Forelimb muscle (tissue), 1 donor: ENCODE measurements at regions not wholly inside any gene's neighbourhood (a gene's known extent, or its start where the extent isn't known, plus 50 kb on each side); places are given as distances from the start of the nearest gene placed in this dataset.

Experiments used
- DNase-seq: peaks from one replicate; pipeline ENCODE4 v3.0.0-alpha.2; 2013; ENCODE audit warnings: low read depth

- no peak for DNase-seq
Measured at GRCh38 chr9:88658311-88658822, 123.4 kb downstream of the NXNL2 start.

DNA sequence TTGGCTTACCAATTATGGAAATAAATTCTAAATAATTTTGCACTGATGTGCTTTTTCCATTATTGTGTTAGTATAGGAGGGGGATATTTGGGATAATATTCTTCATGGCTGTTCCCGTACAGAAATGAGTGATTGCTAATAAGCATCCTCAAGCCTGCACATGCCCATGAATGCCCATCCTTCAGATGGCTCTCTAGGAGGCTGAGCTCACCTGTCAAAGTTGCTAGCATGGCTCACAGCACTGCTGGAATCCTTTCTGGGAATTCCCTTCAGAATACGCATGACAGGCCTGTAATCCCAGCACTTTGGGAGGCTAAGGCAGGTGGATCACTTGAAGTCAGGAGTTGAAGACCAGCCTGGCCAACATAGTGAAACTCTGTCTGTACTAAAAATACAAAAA is 124.1 kb downstream of the NXNL2 start:
- DNase-seq, result no peak

- DNase-seq, result no peak
Measured at GRCh38 chr9:88660611-88661010, 125.6 kb downstream of the NXNL2 start.

DNA sequence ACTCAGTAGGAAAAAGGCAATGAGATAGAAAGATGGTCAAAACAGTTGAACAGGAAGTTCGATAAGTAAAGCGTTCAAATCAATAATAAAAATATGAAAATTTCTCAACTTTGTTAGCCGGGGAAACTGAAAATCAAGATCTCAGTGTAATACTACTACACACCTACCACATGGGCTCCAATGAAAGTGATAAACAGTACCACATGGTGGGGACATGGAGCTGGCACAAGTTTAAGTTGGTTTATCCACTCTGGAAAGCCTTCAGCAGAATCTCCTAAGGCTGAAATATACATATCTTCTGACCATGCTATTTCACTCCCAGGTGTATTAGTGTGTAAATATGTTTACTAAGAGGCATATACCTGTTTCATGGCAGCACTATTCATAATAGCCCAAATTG is 126.8 kb downstream of the NXNL2 start:
- no peak for DNase-seq

DNA sequence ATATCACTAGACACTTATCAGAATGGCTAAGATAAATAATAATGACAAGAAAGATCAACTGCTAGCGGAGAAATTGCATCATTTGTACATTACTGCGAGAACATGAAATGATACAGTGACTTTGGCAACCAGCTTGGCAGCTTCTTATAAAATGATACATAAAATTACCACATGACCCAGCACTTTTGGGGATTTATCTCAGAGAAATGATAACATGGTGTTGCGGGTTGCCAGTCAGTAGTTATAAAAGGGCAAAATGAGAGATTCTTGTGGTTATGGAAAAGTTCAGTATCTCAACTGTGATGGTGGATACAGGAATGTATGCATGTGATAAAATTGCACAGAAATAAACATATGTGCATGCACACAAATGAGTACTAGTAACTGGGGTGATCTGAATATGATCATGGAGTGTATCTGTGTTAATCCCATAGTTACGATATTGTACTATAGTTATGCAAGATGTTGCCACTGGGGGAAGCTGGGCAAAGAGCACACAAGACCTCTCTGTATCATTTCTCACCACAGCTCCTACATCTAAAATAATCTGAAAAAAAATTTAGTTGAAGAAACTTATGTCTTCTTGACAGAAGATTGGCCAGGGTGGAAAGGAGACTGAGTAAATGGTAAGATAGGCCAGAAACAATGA is 128.9 kb downstream of the NXNL2 start:
- DNase-seq, result no peak

DNA sequence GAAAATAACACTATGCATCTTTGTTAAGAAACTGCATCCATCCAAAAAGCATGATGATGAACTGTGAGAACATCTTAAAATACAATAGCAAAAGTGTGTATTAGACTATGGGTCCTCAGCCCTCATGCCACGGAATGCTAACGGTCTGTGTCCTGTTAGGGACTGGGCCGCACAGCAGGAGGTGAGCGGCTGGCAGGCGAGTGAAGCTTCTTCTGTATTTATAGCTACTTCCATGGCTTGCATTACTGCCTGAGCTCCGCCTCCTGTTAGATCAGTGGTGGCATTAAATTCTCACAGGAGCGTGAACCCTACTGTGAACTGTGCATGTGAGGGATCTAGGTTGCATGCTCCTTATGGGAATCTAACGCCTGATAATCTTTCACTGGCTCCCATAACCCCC is 129.8 kb downstream of the NXNL2 start:
- no peak for DNase-seq

DNA sequence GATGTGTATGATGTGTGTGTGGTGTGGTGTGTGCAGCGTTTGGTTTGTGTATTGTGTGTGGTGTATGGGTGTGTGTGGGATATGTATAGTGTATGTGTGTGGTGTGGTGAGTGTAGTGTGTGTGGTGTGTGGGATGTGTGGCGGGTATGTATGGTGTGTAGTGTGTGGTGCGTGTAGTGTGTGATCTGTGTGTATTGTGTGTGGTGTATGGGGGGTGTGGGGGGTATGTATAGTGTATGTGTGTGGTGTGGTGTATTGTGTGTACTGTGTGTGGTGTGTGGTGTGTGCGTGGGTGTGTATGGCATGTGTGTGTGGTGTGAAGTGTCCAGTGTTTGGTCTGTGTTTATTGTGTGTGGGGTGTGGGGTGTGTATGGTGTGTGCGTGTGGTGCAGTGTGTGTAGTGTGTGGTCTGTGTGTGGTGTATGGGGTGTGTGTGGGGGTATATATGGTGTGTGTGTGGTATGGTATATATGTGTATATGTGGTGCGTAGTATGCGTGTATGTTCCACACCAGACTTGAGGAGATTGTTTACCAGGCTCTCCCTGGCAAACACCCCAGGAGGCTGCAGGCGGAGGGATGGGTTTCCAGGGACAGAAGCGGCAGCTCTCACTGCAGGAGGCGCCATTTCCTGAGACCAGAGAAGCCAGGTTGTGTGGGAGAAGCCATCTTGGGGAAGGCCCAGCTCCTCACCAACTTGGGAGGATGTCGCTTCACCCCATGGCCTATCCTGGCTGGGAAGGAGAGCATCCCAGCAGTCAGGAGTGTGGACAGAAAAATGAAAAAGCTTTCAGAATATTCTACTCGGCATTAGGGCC is 138.1 kb downstream of the NXNL2 start:
- DNase-seq, result no peak

GRCh38 chr9:88673886-88674285 is 138.9 kb downstream of the NXNL2 start:
- DNase-seq, result no peak

GRCh38 chr9:88676644-88677043 is 141.7 kb downstream of the NXNL2 start:
- DNase-seq, result no peak

DNA sequence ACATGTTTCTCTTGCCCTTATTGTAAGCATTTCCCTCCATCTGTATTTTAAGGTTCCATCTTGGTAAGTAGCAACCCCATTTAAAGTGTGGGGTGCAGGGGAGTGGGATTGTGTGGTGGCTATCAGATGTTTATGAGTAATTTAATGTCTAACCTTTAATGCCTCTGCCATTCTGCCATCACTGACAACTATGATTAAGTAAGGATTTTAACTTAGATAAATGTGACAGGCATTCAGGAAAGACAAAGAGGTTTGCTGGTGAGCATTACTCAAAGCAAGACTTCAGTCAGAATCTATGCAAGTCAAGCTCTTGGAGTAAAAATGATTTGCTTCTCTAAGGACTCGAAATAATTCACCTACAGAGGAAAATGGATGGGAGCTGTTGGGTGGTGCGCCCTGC is 143.0 kb downstream of the NXNL2 start:
- DNase-seq, result no peak

DNA sequence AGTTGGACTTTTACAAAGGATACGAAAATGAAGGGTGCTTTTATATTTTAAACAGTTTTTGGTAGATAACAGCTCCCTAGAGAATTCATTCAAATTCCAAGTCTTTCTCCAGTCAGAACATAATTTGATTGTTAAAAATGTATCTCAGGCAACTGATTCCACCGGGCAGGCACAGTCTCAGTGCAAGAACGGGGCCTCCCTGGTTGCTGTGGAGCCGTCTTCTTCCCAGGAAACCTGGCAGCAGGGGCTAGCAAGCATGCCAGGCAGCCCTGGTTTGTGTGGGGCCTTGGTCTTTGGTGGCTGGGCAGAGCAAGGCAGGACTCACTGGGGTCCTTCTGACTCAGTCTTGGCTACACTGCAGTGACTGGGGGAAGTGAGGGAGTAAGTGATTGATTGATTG is 143.5 kb downstream of the NXNL2 start:
- no peak for DNase-seq

DNA sequence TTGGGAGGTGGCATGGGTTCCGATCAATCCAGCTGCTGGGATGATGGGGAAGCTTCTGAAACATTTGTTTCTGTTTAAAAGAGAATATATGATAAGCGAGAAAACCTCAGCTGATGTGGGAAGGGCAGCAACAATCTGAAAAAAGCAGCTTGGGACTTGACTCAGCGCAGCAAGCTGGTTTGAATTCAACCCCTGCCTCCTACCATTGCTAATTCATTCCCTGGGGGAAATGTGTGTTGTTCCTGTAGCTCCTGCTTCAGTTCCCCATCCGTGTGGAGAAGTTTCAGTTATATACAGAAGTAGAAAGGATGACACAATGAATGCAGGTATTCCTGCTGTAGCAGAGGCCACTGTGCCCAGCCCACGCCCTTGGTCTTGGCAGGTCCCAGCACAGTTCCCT is 145.1 kb downstream of the NXNL2 start:
- DNase-seq, result no peak

- DNase-seq, result no peak
Measured at GRCh38 chr9:88680505-88681160, 145.7 kb downstream of the NXNL2 start.

DNA sequence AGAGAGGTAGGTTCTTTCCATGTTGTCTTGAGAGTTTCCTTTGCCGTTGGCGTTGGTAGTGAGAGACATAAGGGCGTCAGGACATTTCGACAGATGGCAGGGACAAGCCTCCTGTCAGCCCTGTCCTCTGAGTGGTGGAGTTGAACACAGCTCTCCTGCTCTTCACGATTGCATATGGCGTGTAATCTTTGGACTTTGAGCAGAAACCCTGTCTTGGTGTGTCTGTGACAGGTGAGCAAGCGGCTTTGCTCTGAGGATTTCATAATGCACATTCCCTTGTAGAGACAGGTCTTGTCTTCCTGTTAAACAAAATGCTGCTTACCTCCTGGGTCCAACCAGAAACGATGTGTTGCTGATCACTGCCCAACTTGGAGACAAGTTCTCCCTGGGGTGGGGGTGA is 146.5 kb downstream of the NXNL2 start:
- DNase-seq, result no peak

GRCh38 chr9:88682431-88682831 is 147.5 kb downstream of the NXNL2 start:
- no peak for DNase-seq

DNA sequence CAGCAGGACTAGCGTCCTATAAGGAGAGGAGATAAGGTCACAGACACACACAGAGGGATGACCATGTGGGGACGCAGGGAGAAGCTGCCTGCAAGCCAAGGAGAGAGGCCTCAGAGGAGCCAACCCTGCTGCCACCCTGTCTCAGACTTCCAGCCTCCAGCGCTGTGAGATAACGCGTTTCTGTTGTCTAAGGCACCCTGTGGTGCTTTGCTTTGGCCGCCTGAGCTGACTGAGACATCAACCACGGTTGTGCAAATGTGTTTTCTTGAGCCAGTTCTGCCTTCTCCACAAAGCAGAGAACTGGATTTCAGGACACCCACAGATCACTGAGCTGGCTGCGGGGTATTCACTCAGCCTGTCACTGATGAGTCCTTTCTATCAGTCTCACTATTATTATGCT is 149.1 kb downstream of the NXNL2 start:
- no peak for DNase-seq

GRCh38 chr9:88684845-88685244 is 149.9 kb downstream of the NXNL2 start:
- DNase-seq, result no peak

DNA sequence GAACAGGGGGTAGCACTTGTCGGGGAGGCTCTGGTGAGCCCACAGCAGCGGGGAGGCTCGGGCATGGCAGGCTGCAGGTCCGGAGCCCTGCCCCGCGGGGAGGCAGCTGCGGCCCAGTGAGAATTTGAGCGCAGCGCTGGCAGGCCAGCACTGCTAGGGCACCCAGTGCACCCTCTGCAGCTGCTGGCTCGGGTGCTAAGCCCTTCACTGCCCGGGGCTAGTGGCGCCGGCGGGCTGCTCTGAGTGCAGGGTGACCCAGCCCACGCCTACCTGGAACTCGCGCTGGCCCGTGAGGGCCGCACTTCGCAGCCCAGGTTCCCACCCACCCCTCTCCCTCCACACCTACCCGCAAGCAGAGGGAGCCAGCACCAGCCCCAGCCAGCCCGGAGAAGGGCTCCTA is 151.0 kb downstream of the NXNL2 start:
- DNase-seq, result no peak

GRCh38 chr9:88689509-88690298 is 154.7 kb downstream of the NXNL2 start:
- DNase-seq, result no peak

GRCh38 chr9:88690628-88691027 is 155.7 kb downstream of the NXNL2 start:
- no peak for DNase-seq

DNA sequence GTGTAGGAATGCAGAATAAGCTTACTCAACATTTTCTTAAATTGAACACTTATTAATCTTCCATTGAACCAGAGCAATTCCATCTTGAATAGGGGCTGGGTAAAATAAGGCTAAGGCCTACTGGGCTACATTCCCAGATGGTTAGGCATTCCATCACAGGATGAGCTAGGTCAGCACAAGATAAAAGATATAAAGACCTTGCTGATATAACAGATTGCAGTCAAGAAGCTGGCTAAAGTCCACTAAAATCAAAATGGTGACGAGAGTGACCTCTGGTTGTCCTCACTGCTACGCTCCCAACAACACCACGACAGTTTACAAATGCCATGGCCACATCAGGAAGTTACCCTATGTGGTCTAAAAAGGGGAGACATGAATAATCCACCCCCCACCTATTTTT is 156.1 kb downstream of the NXNL2 start:
- DNase-seq, result no peak

DNA sequence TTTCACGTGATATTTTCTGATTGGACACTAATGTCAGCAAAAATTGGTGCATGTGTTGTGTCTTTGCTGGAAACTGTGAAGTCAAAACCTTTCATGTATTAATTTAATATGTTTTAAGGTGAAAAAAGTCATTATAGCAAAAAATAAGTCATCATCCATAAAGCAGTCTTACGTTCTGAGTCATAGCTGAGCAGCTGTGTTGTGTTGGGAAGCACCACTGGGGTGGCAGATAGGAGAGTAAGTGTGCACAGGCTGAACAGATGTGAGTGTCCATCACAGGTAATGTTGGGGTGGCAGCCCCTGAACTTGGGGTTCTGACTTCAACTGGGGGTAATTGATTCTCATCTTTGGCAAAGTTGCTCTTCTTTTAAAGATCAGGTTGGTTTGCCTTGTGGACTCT is 156.8 kb downstream of the NXNL2 start:
- DNase-seq, result no peak
